GM19438 (cell line): ENCODE measurements at regions not wholly inside any gene's neighbourhood (a gene's known extent, or its start where the extent isn't known, plus 50 kb on each side); places are given as distances from the start of the nearest gene placed in this dataset.

Source experiments
- ATAC-seq: cut with Tn5 transposase; IDR thresholded peaks from one replicate; pipeline ENCODE4 v1.9.1; 2021; ENCODE audit warnings: low read depth; ENCODE audit not compliant: unreplicated experiment

DNA sequence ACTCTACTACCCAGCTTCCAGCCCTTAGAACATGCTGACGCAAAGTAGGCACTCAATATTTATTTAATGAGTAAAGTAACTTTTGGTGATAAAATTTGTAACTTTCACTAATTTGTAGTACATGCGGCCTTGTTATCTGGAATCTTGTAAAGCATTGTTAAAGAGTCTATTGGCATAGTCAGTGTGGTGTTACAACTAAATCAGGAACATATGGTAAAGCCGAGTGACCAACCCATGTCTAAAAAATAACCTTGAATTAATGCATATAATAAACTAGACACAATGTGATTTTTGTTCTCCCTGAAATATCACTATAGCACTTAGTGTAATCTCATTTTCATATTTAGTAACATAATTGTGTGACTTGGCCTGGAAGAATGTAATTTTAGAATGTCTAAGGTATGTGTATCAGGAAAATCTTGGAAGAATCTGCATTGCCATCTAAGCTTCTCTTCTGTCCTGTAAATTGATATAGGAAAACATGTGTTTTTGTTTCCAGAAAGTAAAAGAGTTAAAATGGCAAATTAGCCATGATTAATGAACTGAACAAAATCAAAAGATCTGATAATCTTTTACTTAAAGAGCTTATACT is 256.7 kb upstream of the GNAI1 start:
- no peak for ATAC-seq

DNA sequence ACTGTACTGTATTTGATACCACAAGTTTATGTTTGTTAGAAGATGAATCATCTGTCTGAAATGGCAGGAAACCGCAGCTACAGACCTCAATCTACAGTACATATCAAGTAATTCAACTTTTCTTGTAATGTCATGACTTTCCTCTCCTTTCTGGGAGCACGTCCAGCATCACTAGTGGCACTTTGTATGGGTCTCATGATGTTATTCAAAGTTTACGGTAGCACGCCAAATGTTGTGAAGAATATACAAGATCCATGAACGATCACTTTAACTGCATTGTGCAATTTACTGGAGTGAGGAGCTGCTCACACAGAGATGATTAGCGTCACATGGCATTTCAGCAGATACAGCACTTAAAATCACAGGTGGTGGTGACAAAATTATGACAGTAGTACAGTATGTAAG is 257.8 kb upstream of the GNAI1 start:
- ATAC-seq, result no peak

DNA sequence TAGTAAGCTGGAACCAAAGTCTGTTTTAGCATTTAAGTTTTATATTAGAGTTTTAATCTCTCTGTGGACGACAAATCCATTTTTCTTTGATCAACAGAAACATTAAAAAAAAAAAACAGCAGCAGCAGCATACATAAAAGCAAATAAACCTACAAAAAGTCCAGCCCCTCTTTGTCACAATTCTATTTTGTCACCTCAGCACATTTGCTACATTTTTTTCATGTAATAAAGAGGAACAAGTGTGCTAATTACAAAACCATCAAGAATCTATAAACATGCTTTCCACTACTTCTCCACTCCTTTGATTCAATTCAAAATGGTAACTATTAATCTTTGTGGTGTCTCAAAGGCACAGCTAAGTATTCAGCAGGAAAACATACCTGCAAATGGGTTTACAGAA is 259.8 kb upstream of the GNAI1 start:
- no peak for ATAC-seq

DNA sequence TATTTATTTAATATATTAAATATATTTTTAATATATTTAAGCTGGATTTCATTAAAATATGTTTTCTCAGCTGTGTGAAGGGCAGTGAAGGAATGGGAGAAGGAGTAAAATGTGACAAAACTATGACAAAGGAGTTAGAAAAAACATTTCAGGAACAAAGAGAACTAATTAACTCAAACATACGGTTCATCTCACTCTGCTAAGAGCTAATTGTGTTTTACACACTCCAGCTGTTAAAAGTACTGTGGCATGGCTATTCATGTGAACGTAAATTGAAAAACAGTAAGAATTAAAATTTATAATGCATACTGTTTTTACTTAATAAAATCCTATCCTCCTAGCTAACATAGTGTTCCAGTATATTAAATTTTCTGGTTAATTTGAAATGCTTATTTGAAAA is 262.5 kb upstream of the GNAI1 start:
- no peak for ATAC-seq

DNA sequence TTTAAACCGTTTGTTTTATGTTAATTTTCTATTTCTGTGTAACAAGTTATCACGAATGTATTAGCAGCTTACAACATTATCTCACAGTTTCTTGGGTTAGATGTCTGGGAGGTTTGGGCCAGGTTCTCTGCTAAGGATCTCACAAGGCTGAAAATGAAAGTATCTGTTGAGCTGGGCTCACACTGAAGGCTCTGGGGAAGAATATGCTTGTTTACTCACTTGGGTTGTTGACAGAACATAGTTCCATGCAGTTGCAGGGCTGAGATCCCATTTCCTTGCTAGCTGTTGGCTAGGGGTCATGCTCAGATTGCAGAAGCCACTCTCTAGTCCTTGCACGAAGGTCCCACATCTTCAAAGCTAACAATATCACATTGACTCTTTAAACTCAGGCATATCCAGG is 266.6 kb upstream of the GNAI1 start:
- no peak for ATAC-seq

DNA sequence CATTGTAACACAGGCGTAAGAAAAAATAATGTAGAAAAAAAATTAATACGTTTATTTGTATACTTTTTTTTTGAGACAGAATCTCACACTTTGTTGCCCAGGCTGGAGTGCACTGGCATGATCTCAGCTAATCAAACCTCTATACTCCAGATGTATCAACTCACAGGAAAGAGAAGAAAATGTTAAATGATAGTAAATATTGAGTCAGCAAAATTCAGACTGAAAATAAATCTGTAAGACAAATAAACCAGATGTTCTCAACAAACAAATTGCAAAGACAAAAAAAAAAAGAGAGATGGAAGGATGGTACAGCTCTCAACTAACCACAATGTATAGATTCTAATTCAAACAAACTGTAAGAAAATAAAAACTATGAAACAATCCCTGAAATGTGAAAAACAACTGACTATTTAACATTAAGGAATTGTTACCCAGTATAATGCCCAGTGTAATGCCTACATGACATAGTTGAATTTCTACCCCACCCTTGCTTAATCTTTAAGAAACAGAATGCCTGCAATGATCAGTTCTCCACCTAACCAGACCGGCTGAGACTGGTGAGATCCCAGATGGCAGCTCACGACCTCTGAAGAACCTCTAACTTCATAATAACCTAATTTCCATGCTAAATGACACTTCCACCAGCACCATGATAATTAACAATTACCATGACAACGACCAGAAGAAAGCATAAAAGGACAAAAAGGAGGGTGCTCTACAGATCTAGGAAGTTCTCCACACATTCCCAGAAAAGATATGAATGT is 272.0 kb upstream of the GNAI1 start:
- no peak for ATAC-seq

DNA sequence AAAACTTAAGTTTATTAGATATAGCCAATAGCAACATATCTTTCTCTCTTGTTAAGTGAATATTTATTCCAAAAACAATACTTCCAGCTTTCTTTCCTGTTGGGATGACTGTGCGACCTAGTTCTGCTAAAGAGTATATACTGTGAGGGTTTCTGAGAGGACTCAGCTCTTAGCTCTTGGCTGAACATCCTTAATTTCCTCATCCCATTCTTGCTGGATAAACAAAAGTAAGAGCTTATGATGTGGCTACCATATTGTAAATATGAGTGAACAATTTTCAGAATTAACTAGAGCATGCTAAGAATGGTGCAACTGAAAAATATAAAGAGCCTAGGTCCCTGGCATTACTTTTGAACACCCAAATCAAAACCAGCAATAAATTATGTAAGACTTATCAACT is 279.5 kb upstream of the GNAI1 start:
- ATAC-seq, result no peak

DNA sequence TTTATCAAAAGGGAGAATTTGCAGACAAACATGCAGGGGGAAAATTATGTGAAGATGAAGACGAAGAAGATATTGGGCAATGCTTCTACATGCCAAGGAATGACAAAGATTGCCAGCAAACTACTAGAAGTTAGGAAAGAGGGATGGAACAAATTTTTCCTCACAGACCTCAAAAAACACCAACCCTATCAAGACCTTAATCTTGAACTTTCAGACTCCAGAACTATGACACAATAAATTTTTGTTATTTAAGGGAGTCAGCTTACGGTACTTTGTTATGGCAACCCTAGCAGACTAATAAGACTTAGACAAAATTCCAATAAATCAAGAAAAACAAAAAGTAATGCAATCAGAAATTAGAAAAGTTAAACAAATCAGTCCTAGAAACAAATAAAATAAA is 280.0 kb upstream of the GNAI1 start:
- ATAC-seq, result no peak

DNA sequence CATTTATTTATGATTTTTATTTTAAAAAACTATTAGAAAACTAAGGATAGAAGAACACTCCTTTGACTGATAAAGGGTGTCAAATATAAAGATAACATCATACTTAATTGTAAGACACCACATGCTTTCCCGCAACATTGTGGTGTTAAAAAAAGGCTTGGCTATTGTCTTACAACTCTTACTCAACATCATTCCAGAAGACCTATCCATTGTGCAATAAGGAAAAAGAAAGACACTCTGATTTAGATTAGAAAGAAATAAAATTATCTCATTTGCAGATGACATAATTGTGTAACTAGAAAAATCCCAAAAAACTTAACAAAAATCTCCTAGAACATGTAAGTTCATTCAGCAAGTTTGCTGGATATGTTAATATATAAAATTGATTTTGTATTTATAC is 296.7 kb upstream of the GNAI1 start:
- no peak for ATAC-seq

DNA sequence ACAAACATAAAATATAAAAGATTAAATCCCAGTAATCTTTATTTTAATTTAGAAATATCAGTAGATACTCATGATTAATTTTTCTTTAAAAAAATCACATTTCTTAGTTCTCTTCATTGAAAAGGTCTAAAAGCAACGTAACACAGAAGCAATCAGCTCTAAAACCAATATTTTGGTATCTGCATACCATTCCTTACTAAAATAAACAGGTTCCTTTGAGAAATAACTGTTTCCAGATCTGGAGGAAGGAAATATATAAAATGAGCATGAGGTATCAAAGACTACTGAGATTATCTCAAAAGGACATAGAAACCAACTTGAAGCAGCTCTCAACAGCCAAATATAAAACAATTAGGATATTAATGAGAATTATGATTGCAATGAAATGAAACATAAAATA is 301.0 kb upstream of the GNAI1 start:
- ATAC-seq, result no peak

DNA sequence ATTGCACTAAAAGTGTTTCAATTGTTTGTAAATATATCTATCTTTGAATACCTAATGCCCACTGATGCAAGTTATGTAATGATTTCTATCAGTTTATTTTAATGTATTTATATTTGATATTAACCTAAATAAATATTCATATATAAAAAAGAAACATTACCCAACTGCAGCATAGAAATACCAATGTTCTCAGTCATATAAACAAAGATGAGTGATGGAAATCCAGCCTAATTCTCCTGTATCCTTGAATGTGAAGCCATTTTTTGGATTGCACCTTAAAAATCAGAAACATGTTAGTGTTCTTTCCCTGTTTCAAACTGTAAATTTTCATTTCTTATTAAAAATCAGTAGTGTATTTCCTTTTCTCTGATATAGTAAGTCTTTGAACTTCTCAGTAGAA is 305.8 kb upstream of the GNAI1 start:
- ATAC-seq, result no peak

DNA sequence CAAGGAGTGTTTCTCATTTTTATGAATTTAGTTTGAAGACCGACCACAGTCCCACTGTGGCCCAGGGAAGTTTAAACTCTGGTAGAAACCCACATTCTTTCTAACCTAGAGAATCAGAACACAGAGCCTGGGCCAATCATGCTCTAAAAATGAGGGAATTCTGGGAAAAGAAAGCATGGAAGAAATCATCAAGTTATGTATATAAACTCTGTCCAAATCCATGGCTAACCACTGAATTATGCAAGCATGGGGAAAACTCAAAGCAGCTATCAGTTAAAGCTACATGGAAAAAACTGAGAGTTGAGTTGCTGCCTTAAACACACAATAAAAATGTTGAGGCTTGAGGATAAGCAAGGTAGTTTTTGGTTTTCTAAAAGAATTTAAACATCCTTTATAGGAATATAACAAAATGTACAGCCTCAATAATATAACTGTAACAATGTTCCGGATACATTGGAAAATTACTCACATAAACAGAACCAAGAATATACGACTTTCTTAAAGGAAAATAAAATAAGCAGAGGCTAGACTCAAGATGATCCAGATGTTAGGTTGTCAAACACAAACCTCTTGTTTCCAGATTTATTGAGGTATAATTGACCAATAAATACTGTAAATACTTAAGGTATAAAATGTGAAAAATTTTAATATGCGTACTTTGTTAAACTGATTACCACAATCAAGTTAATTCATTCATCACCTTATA is 311.2 kb upstream of the GNAI1 start:
- no peak for ATAC-seq

DNA sequence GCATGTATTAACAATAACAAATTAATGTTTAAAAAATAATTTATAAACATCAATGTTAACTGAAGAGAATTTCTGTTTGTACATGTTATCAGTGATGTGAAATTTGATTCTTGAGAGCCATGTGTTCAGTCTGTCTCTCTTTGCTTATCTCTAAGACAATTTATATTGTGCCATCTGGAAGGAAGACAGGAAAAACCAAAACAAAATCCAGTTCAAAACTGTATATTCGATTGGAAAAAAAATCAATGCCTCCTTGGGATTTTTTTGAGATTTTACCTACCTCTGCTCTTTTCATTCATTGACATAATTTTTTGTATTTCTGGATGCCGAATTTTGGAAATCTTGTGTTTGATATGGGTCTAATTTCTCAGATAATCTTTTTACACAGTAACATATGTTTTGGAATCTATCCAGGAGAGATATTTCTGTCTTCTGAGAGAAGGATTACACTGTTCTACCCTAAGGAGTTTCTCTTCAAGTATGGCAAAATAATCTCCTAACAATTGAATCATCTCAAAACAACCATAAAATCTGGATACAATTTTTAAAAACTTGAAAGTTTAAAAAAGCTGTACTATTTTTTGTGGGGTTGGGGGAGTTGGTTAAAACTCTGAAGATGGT is 311.9 kb upstream of the GNAI1 start:
- no peak for ATAC-seq

DNA sequence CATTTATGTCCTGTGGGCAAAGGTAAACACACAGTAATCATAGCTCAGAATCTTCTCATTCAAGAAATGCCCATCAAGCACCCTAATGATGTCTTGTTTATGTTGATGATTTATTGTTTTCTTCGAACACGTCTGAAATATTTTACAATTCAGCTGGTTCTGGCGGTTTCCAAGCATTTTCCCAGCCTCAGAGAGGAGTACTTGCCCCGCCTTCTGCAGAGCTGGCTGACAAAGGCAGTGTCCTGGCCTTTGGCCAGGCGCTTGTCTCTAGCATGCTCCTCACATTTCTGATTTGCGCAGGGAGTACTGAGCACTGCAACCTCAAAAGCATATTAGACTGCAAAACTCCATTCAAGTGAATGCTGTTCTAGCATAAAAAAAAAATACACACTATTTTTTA is 314.2 kb upstream of the GNAI1 start:
- ATAC-seq, result no peak

DNA sequence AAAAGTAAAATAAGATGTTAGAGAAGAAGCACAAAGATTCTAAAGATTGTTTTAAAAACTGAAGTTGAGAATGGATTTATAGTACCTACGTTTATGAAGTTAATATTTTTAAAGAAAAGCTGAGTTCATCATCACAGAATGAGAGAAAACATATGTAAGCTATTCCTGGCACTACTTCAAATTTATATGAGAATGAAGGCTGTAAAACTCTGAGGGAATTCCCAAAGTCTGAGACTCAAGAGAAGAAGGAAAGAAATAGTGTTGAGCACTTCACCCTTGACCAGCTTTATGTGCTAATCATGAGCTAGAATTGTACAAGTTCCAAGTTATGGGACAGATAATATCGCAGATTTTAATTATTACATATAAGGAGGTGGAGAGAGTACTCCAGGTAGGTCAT is 323.7 kb upstream of the GNAI1 start:
- ATAC-seq, result no peak

DNA sequence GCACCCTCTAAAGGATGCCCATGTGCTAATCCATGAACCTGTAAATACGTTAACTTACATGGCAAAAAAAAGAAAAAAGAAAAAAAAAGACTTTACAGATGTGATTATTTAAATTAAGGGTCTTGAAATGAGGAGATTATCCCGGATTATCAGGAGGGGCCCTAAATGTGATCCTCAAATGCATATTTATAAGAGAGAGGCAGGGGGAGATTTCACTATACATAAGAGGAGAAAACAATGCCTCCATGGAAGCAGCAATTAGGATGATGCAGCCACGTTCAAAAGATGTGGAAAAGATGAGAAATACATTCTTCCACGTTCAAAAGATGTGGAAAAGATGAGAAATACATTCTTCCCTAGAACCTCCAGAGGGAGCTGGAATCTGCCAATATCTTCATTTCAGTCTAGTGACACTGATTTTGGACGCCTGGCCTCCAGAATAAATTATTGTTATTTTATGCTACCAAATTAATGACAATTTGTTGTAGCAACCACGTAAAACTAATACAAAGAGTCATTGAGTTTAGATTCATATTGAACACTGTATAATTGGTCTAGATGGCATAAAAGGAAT is 328.4 kb upstream of the GNAI1 start:
- ATAC-seq, result no peak

DNA sequence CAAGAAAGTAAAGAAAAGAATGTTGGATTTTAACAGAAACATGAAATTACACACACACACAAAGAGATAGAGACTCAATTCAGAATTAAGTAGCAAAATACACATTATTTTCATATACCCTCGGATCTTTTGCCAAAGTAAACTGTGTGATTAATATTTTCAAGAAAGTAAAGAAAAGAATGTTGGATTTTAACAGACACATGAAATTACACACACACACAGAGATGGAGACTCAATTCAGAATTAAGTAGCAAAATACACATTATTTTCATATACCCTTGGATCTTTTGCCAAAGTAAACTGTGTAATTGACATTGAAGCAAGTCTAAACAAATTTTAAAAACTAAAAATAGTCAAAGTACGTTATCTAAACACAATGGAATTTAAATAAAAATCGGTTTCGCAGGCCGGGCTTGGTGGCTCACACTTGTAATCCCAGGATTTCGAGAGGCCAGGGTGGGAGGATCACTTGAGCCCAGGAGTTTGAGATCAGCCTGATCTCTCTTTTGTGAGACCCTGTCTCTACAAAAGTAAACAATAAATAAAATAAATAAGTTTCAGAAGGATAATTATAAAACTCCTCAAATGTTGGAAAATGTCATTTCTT is 337.3 kb upstream of the MAGI2 start:
- no peak for ATAC-seq

DNA sequence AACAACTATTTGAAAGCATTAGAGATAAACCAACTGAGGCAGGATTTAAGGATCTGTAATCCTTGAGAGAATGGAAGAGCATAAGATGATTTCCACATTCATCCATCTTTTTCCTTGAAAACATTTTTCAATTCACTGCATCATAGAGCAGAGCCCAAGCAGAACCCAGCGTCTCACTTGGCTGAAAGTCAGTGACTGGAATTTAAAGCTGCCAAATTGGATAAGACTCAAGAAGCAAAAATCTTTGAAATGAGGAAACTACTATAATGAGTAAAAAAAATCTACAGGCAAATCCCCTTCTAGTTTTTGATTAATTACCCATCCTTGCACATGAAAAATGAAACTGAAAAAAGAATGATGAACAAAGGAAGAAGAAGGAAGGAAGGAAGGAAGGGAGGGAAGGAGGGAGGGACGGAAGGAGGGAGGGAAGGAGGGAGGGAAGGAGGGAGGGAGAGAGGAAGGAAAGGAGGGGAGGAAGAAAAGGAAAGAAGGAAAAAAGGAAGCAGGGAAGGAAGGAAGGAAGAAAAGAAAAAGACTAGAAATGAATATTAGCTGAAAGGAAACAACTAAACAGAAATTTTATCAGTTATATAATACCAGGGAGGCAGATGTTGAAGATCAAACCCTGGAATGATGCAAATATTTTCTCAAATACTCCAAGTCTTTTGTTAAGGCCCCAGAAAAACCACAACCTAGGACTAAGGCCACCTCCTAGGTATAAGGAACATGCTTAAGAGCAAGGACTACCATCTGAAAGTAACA is 336.3 kb upstream of the MAGI2 start:
- no peak for ATAC-seq

DNA sequence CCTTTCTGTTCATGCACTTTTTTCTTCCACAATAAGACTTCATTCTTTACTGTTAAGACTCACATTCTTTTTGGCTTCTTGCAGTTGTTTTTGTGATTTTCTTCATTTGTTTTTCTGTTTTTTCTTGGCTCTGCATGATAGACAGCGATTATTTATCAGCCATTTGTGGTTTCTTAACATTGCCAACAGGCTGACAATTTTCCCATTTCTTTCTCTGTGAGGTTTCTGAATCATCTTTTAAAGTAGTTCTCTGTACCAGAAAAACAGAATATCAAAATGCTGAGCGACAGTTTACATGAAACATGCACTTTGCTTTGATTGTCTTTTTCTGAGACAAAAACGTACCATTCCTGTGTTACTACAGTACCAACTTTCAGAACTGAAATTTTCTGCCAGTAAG is 334.2 kb upstream of the MAGI2 start:
- no peak for ATAC-seq

DNA sequence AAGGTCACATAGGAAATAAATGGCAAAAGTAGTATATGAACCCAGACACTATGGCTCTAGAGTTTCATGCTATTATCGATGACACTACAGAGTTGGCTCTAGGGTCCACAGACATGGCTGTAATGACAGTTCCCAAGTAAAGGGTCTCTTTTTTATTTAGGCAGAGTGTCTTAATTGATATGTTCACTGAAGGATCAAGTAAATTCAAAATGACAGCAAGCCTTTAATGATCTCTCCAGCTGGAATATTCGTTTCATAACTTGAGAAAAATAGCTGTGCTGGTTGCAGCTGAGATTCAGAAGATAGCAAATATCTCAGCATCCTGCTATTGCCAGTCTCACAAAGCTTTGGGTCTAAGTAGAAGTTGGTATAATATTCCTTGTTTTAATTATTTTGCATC is 333.6 kb upstream of the MAGI2 start:
- no peak for ATAC-seq
